K562 (cell line): ENCODE measurements at regions not wholly inside any gene's neighbourhood (a gene's known extent, or its start where the extent isn't known, plus 50 kb on each side); places are given as distances from the start of the nearest gene placed in this dataset.

Experiments used
- C11orf30 ChIP-seq: fragments of 450-650 bp; IDR thresholded peaks from 2 replicates; pipeline ENCODE4 v1.6.1; 2016; ENCODE audit warnings: low read depth, mild to moderate bottlenecking
- PML ChIP-seq: IDR thresholded peaks from 2 replicates; pipeline ENCODE4 v1.6.1; 2012; ENCODE audit warnings: low read length, inconsistent platforms
- TRIM24 ChIP-seq, 2 experiments: fragments of 450-650 bp; IDR thresholded peaks; 2 replicates each; pipeline ENCODE4 v1.6.1; 2016
- ZNF75A ChIP-seq: fragments of 450-650 bp; formaldehyde crosslinking; IDR thresholded peaks from 2 replicates; pipeline ENCODE4 v1.4.0; 2020; ENCODE audit warnings: mild to moderate bottlenecking
- TF ChIP-seq, protein P1 (sequence below): fragments of 250-450 bp; sonication (Bioruptor Pico); IDR thresholded peaks from 2 replicates; pipeline ENCODE4 v1.8.0; 2021; ENCODE audit warnings: moderate library complexity, mild to moderate bottlenecking, inconsistent platforms
- TF ChIP-seq, protein P2 (sequence below): fragments of 200-800 bp; sonication (Bioruptor generic); IDR thresholded peaks from 2 replicates; pipeline ENCODE4 v1.6.1; 2017; ENCODE audit warnings: missing genetic modification characterization, missing compliant biosample characterization
- TF ChIP-seq, protein P3 (sequence below), 2 experiments: fragments of 450-650 bp in 1 of 2; sonication (generic) in 1 of 2; formaldehyde crosslinking in 1 of 2; IDR thresholded peaks; 2 replicates each; pipeline versions ENCODE4 v1.7.1 to v1.9.0; 2016 to 2022; ENCODE audit warnings: inconsistent platforms in 1 of 2, mild to moderate bottlenecking in 1 of 2, missing genetic modification reagents in 1 of 2
- TF ChIP-seq, protein P4 (sequence below): fragments of 450-650 bp; IDR thresholded peaks from 2 replicates; pipeline ENCODE4 v1.6.1; 2016; ENCODE audit warnings: antibody characterized with exemption
- TF ChIP-seq, protein P5 (sequence below): sonication (generic); formaldehyde crosslinking; IDR thresholded peaks from 2 replicates; pipeline ENCODE4 v1.8.1; 2023; ENCODE audit warnings: missing genetic modification reagents, mild to moderate bottlenecking, borderline replicate concordance

DNA sequence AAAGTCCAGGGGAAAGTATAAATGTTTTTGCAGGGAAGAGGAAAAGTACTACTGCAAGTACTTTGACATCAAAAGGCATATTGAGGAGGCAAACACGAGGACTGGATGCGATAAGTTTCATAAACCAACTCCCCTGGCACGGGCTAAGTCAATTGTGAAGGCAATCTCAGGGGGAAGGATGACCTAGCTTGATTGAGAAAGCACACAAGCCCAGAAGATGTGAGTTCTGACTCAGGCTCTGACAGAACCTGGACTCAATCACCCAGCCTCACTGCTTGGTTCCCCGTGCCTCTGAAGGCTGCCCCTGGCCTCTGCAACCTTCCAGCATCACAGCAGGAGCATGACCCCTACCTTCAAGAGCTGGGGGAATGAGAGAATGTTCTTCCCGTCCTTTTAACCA lies 93.2 kb upstream of the ZNF438 start (continued):
- TF ChIP-seq, protein P1, sequence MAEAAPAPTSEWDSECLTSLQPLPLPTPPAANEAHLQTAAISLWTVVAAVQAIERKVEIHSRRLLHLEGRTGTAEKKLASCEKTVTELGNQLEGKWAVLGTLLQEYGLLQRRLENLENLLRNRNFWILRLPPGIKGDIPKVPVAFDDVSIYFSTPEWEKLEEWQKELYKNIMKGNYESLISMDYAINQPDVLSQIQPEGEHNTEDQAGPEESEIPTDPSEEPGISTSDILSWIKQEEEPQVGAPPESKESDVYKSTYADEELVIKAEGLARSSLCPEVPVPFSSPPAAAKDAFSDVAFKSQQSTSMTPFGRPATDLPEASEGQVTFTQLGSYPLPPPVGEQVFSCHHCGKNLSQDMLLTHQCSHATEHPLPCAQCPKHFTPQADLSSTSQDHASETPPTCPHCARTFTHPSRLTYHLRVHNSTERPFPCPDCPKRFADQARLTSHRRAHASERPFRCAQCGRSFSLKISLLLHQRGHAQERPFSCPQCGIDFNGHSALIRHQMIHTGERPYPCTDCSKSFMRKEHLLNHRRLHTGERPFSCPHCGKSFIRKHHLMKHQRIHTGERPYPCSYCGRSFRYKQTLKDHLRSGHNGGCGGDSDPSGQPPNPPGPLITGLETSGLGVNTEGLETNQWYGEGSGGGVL (CRISPR knock-in tag) = no peak
- TF ChIP-seq, protein P2, sequence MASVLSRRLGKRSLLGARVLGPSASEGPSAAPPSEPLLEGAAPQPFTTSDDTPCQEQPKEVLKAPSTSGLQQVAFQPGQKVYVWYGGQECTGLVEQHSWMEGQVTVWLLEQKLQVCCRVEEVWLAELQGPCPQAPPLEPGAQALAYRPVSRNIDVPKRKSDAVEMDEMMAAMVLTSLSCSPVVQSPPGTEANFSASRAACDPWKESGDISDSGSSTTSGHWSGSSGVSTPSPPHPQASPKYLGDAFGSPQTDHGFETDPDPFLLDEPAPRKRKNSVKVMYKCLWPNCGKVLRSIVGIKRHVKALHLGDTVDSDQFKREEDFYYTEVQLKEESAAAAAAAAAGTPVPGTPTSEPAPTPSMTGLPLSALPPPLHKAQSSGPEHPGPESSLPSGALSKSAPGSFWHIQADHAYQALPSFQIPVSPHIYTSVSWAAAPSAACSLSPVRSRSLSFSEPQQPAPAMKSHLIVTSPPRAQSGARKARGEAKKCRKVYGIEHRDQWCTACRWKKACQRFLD (CRISPR knock-in tag) = no peak
- TF ChIP-seq, protein P3, sequence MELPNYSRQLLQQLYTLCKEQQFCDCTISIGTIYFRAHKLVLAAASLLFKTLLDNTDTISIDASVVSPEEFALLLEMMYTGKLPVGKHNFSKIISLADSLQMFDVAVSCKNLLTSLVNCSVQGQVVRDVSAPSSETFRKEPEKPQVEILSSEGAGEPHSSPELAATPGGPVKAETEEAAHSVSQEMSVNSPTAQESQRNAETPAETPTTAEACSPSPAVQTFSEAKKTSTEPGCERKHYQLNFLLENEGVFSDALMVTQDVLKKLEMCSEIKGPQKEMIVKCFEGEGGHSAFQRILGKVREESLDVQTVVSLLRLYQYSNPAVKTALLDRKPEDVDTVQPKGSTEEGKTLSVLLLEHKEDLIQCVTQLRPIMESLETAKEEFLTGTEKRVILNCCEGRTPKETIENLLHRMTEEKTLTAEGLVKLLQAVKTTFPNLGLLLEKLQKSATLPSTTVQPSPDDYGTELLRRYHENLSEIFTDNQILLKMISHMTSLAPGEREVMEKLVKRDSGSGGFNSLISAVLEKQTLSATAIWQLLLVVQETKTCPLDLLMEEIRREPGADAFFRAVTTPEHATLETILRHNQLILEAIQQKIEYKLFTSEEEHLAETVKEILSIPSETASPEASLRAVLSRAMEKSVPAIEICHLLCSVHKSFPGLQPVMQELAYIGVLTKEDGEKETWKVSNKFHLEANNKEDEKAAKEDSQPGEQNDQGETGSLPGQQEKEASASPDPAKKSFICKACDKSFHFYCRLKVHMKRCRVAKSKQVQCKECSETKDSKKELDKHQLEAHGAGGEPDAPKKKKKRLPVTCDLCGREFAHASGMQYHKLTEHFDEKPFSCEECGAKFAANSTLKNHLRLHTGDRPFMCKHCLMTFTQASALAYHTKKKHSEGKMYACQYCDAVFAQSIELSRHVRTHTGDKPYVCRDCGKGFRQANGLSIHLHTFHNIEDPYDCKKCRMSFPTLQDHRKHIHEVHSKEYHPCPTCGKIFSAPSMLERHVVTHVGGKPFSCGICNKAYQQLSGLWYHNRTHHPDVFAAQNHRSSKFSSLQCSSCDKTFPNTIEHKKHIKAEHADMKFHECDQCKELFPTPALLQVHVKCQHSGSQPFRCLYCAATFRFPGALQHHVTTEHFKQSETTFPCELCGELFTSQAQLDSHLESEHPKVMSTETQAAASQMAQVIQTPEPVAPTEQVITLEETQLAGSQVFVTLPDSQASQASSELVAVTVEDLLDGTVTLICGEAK (IDR thresholded peaks at IDR 0.05) = no peak
- TF ChIP-seq, protein P3 (CRISPR knock-in tag; IDR thresholded peaks at IDR 0.05) = no peak
- TF ChIP-seq, protein P4, sequence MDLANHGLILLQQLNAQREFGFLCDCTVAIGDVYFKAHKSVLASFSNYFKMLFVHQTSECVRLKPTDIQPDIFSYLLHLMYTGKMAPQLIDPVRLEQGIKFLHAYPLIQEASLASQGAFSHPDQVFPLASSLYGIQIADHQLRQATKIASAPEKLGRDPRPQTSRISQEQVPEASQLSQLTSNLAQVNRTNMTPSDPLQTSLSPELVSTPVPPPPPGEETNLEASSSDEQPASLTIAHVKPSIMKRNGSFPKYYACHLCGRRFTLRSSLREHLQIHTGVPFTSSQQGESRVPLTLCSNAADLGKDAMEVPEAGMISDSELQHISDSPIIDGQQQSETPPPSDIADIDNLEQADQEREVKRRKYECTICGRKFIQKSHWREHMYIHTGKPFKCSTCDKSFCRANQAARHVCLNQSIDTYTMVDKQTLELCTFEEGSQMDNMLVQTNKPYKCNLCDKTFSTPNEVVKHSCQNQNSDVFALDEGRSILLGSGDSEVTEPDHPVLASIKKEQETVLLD = no peak
- TF ChIP-seq, protein P5, sequence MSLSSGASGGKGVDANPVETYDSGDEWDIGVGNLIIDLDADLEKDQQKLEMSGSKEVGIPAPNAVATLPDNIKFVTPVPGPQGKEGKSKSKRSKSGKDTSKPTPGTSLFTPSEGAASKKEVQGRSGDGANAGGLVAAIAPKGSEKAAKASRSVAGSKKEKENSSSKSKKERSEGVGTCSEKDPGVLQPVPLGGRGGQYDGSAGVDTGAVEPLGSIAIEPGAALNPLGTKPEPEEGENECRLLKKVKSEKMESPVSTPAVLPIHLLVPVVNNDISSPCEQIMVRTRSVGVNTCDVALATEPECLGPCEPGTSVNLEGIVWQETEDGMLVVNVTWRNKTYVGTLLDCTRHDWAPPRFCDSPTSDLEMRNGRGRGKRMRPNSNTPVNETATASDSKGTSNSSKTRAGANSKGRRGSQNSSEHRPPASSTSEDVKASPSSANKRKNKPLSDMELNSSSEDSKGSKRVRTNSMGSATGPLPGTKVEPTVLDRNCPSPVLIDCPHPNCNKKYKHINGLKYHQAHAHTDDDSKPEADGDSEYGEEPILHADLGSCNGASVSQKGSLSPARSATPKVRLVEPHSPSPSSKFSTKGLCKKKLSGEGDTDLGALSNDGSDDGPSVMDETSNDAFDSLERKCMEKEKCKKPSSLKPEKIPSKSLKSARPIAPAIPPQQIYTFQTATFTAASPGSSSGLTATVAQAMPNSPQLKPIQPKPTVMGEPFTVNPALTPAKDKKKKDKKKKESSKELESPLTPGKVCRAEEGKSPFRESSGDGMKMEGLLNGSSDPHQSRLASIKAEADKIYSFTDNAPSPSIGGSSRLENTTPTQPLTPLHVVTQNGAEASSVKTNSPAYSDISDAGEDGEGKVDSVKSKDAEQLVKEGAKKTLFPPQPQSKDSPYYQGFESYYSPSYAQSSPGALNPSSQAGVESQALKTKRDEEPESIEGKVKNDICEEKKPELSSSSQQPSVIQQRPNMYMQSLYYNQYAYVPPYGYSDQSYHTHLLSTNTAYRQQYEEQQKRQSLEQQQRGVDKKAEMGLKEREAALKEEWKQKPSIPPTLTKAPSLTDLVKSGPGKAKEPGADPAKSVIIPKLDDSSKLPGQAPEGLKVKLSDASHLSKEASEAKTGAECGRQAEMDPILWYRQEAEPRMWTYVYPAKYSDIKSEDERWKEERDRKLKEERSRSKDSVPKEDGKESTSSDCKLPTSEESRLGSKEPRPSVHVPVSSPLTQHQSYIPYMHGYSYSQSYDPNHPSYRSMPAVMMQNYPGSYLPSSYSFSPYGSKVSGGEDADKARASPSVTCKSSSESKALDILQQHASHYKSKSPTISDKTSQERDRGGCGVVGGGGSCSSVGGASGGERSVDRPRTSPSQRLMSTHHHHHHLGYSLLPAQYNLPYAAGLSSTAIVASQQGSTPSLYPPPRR (CRISPR knock-in tag) = no peak
- TF ChIP-seq ZNF75A (CRISPR knock-in tag) = no peak
- TF ChIP-seq PML = no peak
- TF ChIP-seq C11orf30 = no peak
- no peak for TF ChIP-seq TRIM24 (IDR thresholded peaks at IDR 0.05)
